Astrocyte of the spinal cord (primary cell): ENCODE measurements at regions not wholly inside any gene's neighbourhood (a gene's known extent, or its start where the extent isn't known, plus 50 kb on each side); places are given as distances from the start of the nearest gene placed in this dataset.

ENCODE experiments used
- DNase-seq: peaks from one replicate; pipeline ENCODE4 v3.0.0; 2011; ENCODE audit warnings: low read depth, low spot score
- H3K4me3 ChIP-seq: 2 replicates; pipeline ENCODE4 v1.5.1; 2011; ENCODE audit warnings: low read depth, mild to moderate bottlenecking, low read length, moderate library complexity
- CTCF ChIP-seq: IDR thresholded peaks from 2 replicates; pipeline ENCODE4 v1.5.1; 2012; ENCODE audit warnings: low read depth, mild to moderate bottlenecking, low read length, inconsistent platforms
- in situ Hi-C: cut with HindIII; loops from 2 replicates; pipeline ENCODE4 v1.10.0; 2017; ENCODE audit warnings: low sequenced_read_pairs

GRCh38 chr4:153976954-153977353, 188.1 kb upstream of the SFRP2 start:
- no peak for TF ChIP-seq CTCF
- no peak overlapping the region for H3K4me3 ChIP-seq
- no peak for DNase-seq
- in situ Hi-C loops = no loop called here

GRCh38 chr4:153974452-153974851, 185.6 kb upstream of the SFRP2 start:
- no peak for DNase-seq
- TF ChIP-seq CTCF = no peak
- no peak overlapping the region for H3K4me3 ChIP-seq
- in situ Hi-C loops = no loop called here

GRCh38 chr4:153973942-153974341, 185.1 kb upstream of the SFRP2 start:
- in situ Hi-C loops = no loop called here
- H3K4me3 ChIP-seq = no peak overlapping the region
- no peak for DNase-seq
- TF ChIP-seq CTCF = no peak

GRCh38 chr4:153971899-153972298, 183.0 kb upstream of the SFRP2 start:
- H3K4me3 ChIP-seq = no peak overlapping the region
- in situ Hi-C loops = no loop called here
- TF ChIP-seq CTCF = no peak
- no peak for DNase-seq

GRCh38 chr4:153970169-153970568, 181.3 kb upstream of the SFRP2 start:
- no peak overlapping the region for H3K4me3 ChIP-seq
- in situ Hi-C loops = no loop called here
- no peak for DNase-seq
- TF ChIP-seq CTCF = no peak

GRCh38 chr4:153969542-153969941, 180.7 kb upstream of the SFRP2 start:
- in situ Hi-C loops = no loop called here
- no peak for DNase-seq
- H3K4me3 ChIP-seq = no peak overlapping the region
- TF ChIP-seq CTCF = no peak

GRCh38 chr4:153966641-153967040, 177.8 kb upstream of the SFRP2 start:
- no peak for TF ChIP-seq CTCF
- in situ Hi-C loops = no loop called here

More at GRCh38 chr4:153966641-153967040, 177.8 kb upstream of the SFRP2 start:
- no peak overlapping the region for H3K4me3 ChIP-seq
- no peak for DNase-seq
